22Rv1 (cell line): ENCODE measurements at regions not wholly inside any gene's neighbourhood (a gene's known extent, or its start where the extent isn't known, plus 50 kb on each side); places are given as distances from the start of the nearest gene placed in this dataset.

Experiments used
- ZFX ChIP-seq: fragments of 450-650 bp; IDR thresholded peaks from 2 replicates; pipeline ENCODE4 v1.6.1; 2017; ENCODE audit warnings: antibody characterized with exemption, borderline replicate concordance
- TF ChIP-seq, protein P1 (sequence below): fragments of 450-650 bp; IDR thresholded peaks from 2 replicates; pipeline ENCODE4 v1.5.1; 2017; ENCODE audit warnings: mild to moderate bottlenecking

DNA sequence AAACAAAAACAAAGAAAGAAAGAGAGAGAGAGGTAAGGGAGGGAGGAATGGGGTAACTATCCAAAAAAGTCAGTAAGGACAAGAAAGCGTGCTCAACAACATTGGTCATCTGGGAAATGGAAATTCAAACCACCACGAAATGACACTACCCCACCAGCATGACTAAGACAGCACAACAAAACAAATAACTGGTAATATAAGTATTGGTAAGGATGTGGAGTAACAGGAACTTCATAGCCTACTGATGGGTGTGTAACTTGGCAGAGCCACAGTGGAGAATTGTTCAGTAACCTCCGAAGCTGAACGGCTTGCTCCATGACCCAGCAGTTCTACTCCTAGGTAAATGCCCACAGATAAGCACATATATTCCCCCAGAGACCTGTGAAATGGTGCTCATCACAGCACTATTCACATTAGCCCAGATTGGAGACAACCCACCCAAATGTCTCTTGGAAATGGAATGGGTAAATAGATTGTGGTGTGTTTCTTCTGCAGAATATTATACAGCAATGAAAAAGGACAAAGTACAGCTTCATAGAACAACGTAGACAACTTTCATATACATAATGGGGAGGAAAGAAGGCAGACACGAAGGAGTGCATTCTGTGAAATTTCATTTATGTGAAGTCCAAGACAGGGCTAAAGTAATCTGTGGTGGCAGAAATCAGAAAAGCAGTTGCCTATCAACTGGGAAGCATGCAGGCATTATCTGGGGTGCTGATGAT is 95.5 kb upstream of the ATP6AP2 start:
- TF ChIP-seq, protein P1, sequence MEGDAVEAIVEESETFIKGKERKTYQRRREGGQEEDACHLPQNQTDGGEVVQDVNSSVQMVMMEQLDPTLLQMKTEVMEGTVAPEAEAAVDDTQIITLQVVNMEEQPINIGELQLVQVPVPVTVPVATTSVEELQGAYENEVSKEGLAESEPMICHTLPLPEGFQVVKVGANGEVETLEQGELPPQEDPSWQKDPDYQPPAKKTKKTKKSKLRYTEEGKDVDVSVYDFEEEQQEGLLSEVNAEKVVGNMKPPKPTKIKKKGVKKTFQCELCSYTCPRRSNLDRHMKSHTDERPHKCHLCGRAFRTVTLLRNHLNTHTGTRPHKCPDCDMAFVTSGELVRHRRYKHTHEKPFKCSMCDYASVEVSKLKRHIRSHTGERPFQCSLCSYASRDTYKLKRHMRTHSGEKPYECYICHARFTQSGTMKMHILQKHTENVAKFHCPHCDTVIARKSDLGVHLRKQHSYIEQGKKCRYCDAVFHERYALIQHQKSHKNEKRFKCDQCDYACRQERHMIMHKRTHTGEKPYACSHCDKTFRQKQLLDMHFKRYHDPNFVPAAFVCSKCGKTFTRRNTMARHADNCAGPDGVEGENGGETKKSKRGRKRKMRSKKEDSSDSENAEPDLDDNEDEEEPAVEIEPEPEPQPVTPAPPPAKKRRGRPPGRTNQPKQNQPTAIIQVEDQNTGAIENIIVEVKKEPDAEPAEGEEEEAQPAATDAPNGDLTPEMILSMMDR, result no peak
- TF ChIP-seq ZFX, result no peak
